Fibroblast of lung (primary cell): ENCODE measurements at regions not wholly inside any gene's neighbourhood (a gene's known extent, or its start where the extent isn't known, plus 50 kb on each side); places are given as distances from the start of the nearest gene placed in this dataset.

Experiments
- EZH2 ChIP-seq: IDR thresholded peaks from 2 replicates; pipeline ENCODE4 v1.5.1; 2012; ENCODE audit warnings: low read length, control low read depth, mild to moderate bottlenecking; ENCODE audit errors: missing control alignments
- TF ChIP-seq, protein P1 (sequence below), 2 donors: IDR thresholded peaks in 1 of 2; conservative IDR thresholded peaks in 1 of 2; 1 replicate in 1 of 2; 2 replicates in 1 of 2; pipeline ENCODE4 v1.5.1; 2011 to 2012; ENCODE audit warnings: low read length in 2 of 2, control low read depth in 1 of 2, inconsistent platforms in 1 of 2, low read depth in 1 of 2, mild to moderate bottlenecking in 1 of 2

- TF ChIP-seq, protein P1, sequence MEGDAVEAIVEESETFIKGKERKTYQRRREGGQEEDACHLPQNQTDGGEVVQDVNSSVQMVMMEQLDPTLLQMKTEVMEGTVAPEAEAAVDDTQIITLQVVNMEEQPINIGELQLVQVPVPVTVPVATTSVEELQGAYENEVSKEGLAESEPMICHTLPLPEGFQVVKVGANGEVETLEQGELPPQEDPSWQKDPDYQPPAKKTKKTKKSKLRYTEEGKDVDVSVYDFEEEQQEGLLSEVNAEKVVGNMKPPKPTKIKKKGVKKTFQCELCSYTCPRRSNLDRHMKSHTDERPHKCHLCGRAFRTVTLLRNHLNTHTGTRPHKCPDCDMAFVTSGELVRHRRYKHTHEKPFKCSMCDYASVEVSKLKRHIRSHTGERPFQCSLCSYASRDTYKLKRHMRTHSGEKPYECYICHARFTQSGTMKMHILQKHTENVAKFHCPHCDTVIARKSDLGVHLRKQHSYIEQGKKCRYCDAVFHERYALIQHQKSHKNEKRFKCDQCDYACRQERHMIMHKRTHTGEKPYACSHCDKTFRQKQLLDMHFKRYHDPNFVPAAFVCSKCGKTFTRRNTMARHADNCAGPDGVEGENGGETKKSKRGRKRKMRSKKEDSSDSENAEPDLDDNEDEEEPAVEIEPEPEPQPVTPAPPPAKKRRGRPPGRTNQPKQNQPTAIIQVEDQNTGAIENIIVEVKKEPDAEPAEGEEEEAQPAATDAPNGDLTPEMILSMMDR (conservative IDR thresholded peaks at IDR 0.05 in 1 of 2, IDR thresholded peaks at IDR 0.05 in 1 of 2; ENCODE audit: low read depth in 1 of 2, low read length in 2 of 2), result no peak
- no peak for TF ChIP-seq EZH2
Observed at GRCh38 chr4:77438549-77438948, 167.1 kb upstream of the CXCL13 start.
